Activated CD8-positive, alpha-beta T cell treated with anti-CD3 and anti-CD28 coated beads for 36 hours (primary cell): ENCODE measurements at regions not wholly inside any gene's neighbourhood (a gene's known extent, or its start where the extent isn't known, plus 50 kb on each side); places are given as distances from the start of the nearest gene placed in this dataset.
"Not testable (repeated sequence)": the region's sequence is repeated elsewhere in the genome, so short reads cannot be mapped to it uniquely, and the experiment has no call there.

Source experiments
- ATAC-seq: fragments of 200-7000 bp; cut with Tn5 transposase; one replicate; pipeline ENCODE4 v1.10.0; 2021; ENCODE audit warnings: mild to moderate bottlenecking, moderate library complexity
- CTCF ChIA-PET: fragments of 350-600 bp; sonication (Branson Sonifier 250); formaldehyde crosslinking; loops from one replicate; lab custom pipeline; 2021; ENCODE audit warnings: antibody characterized with exemption; lab: Charles Lee
- POLR2A ChIA-PET: fragments of 350-600 bp; sonication (Branson Sonifier 250); formaldehyde crosslinking; loops from one replicate; lab custom pipeline; 2021; ENCODE audit warnings: antibody characterized with exemption; lab: Charles Lee
- DNase-seq: peaks from one replicate; pipeline ENCODE4 v3.0.0-alpha.2; 2020
- H3K27ac Mint-ChIP-seq: one replicate; pipeline ENCODE4 v1.8.0; 2021; ENCODE audit warnings: mild to moderate bottlenecking, mixed read lengths
- H3K27me3 Mint-ChIP-seq: one replicate; pipeline ENCODE4 v1.8.0; 2021; ENCODE audit warnings: mixed read lengths
- H3K36me3 Mint-ChIP-seq: one replicate; pipeline ENCODE4 v1.8.0; 2021; ENCODE audit warnings: low read depth, mixed read lengths
- H3K4me1 Mint-ChIP-seq: one replicate; pipeline ENCODE4 v1.8.0; 2021; ENCODE audit warnings: low read depth, mixed read lengths
- H3K4me3 Mint-ChIP-seq: one replicate; pipeline ENCODE4 v1.8.0; 2021; ENCODE audit warnings: mild to moderate bottlenecking, moderate library complexity, mixed read lengths
- H3K9me3 Mint-ChIP-seq: one replicate; pipeline ENCODE4 v1.8.0; 2021; ENCODE audit warnings: mixed read lengths
- CTCF ChIP-seq: fragments of 200-600 bp; IDR thresholded peaks from one replicate; pipeline ENCODE4 v1.8.0; 2022; ENCODE audit warnings: antibody characterized with exemption, mild to moderate bottlenecking
- intact Hi-C: fragments of 100-400 bp; cut with micrococcal nuclease; formaldehyde crosslinking; loops from one replicate; pipeline ENCODE4 v1.10.0; 2022

GRCh38 chr12:111246477-111247011, 122.4 kb downstream of the PHETA1 start:
- ATAC-seq (no peak), DNase-seq (no peak)
- H3K9me3 Mint-ChIP-seq, result no peaks in the 10 kb centered on the region
- no peaks in the 10 kb centered on the region for H3K27me3 Mint-ChIP-seq
- POLR2A ChIA-PET, result no interaction called here
- H3K36me3 Mint-ChIP-seq, result no peaks in the 10 kb centered on the region
- no peak for TF ChIP-seq CTCF
- H3K4me1 Mint-ChIP-seq, result no peaks in the 10 kb centered on the region
- H3K4me3 Mint-ChIP-seq, result no peak overlapping the region
- CTCF ChIA-PET, result no interaction called here
- intact Hi-C loops, result no loop called here
- no peak overlapping the region for H3K27ac Mint-ChIP-seq

GRCh38 chr12:111245701-111246476, 123.0 kb downstream of the PHETA1 start:
- Mint-ChIP-seq H3K27me3 (no peaks in the 10 kb centered on the region), H3K36me3 (no peaks in the 10 kb centered on the region), H3K4me3 (no peak overlapping the region), H3K27ac (no peak overlapping the region), H3K9me3 (no peaks in the 10 kb centered on the region), H3K4me1 (no peaks in the 10 kb centered on the region)
- intact Hi-C loops, result no loop called here
- ATAC-seq (no peak), DNase-seq (no peak)
- ChIA-PET CTCF (no interaction called here), POLR2A (no interaction called here)
- TF ChIP-seq CTCF, result no peak

- ChIA-PET CTCF (no interaction called here), POLR2A (no interaction called here)
- Mint-ChIP-seq H3K27me3 (no peaks in the 10 kb centered on the region), H3K36me3 (no peaks in the 10 kb centered on the region), H3K27ac (no peak overlapping the region), H3K9me3 (no peaks in the 10 kb centered on the region), H3K4me3 (no peak overlapping the region), H3K4me1 (no peaks in the 10 kb centered on the region)
- ATAC-seq (no peak), DNase-seq (no peak)
- intact Hi-C loops, result no loop called here
- no peak for TF ChIP-seq CTCF
Measured at GRCh38 chr12:111244673-111245072, 124.2 kb downstream of the PHETA1 start.

- intact Hi-C loops, H3K4me3 Mint-ChIP-seq, H3K4me1 Mint-ChIP-seq: not testable (repeated sequence)
Measured at GRCh38 chr12:111242817-111243216, 126.1 kb downstream of the PHETA1 start.

GRCh38 chr12:111242184-111242583, 126.7 kb downstream of the PHETA1 start:
- ATAC-seq (no peak), DNase-seq (no peak)
- intact Hi-C loops, result no loop called here
- Mint-ChIP-seq H3K36me3 (no peaks in the 10 kb centered on the region), H3K27me3 (peaks cover 1% of the 10 kb centered on the region), H3K27ac (no peak overlapping the region), H3K4me1 (no peaks in the 10 kb centered on the region), H3K4me3 (no peak overlapping the region), H3K9me3 (no peaks in the 10 kb centered on the region)
- no peak for TF ChIP-seq CTCF
- ChIA-PET POLR2A (no interaction called here), CTCF (no interaction called here)

More at GRCh38 chr12:111242817-111243216, 126.1 kb downstream of the PHETA1 start:
- POLR2A ChIA-PET, H3K27ac Mint-ChIP-seq, DNase-seq, ATAC-seq, CTCF ChIA-PET, H3K27me3 Mint-ChIP-seq, H3K9me3 Mint-ChIP-seq, H3K36me3 Mint-ChIP-seq: not testable (repeated sequence)
